IPS-20b (cell line): ENCODE measurements at regions not wholly inside any gene's neighbourhood (a gene's known extent, or its start where the extent isn't known, plus 50 kb on each side); places are given as distances from the start of the nearest gene placed in this dataset.
"Not testable (repeated sequence)": the region's sequence is repeated elsewhere in the genome, so short reads cannot be mapped to it uniquely, and the experiment has no call there.

Experiments
- H3K27ac ChIP-seq: one replicate; pipeline ENCODE4 v1.5.1; 2013; ENCODE audit warnings: low read length
- H3K27me3 ChIP-seq: 2 replicates; pipeline ENCODE4 v1.6.1; 2013; ENCODE audit warnings: mild to moderate bottlenecking, low read length, inconsistent platforms; ENCODE audit not compliant: insufficient read depth
- H3K36me3 ChIP-seq: 2 replicates; pipeline ENCODE4 v1.6.1; 2013; ENCODE audit warnings: low read depth, mild to moderate bottlenecking, inconsistent platforms, low read length, moderate library complexity; ENCODE audit not compliant: insufficient read depth
- H3K4me1 ChIP-seq: 2 replicates; pipeline ENCODE4 v1.6.1; 2013; ENCODE audit warnings: mild to moderate bottlenecking, control low read depth, inconsistent platforms, low read length, moderate library complexity; ENCODE audit not compliant: insufficient read depth
- H3K4me3 ChIP-seq: 2 replicates; pipeline ENCODE4 v1.5.1; 2013; ENCODE audit warnings: mild to moderate bottlenecking, low read length, inconsistent platforms
- H3K9ac ChIP-seq: 2 replicates; pipeline ENCODE4 v1.6.1; 2013; ENCODE audit warnings: low read depth, mild to moderate bottlenecking, inconsistent platforms, low read length, moderate library complexity
- H3K9me3 ChIP-seq: 2 replicates; pipeline ENCODE4 v1.6.1; 2013; ENCODE audit warnings: mild to moderate bottlenecking, low read depth, low read length, inconsistent platforms; ENCODE audit not compliant: insufficient read depth

- not testable (repeated sequence) for H3K36me3 ChIP-seq, H3K27me3 ChIP-seq, H3K4me1 ChIP-seq, H3K9me3 ChIP-seq, H3K27ac ChIP-seq, H3K9ac ChIP-seq, H3K4me3 ChIP-seq
Observed at GRCh38 chr6:98416497-98417158, 417.7 kb upstream of the POU3F2 start.

GRCh38 chr6:98433325-98434056 is 400.9 kb upstream of the POU3F2 start:
- Histone ChIP-seq H3K27ac (no peak overlapping the region), H3K27me3 (no peaks in the 10 kb centered on the region), H3K36me3 (no peaks in the 10 kb centered on the region)

GRCh38 chr6:98443633-98444032 is 390.7 kb upstream of the POU3F2 start:
- no peaks in the 10 kb centered on the region for H3K27me3 ChIP-seq
- no peak overlapping the region for H3K9ac ChIP-seq
- no peaks in the 10 kb centered on the region for H3K4me1 ChIP-seq
- H3K9me3 ChIP-seq, result no peaks in the 10 kb centered on the region
- H3K27ac ChIP-seq, result no peak overlapping the region
- no peak overlapping the region for H3K4me3 ChIP-seq
- H3K36me3 ChIP-seq, result no peaks in the 10 kb centered on the region

More at GRCh38 chr6:98433325-98434056, 400.9 kb upstream of the POU3F2 start:
- no peak overlapping the region for H3K9ac ChIP-seq
- H3K4me3 ChIP-seq, result no peak overlapping the region
- no peaks in the 10 kb centered on the region for H3K9me3 ChIP-seq
- H3K4me1 ChIP-seq, result no peaks in the 10 kb centered on the region

- Histone ChIP-seq H3K36me3 (no peaks in the 10 kb centered on the region), H3K4me1 (no peaks in the 10 kb centered on the region), H3K9me3 (no peaks in the 10 kb centered on the region), H3K27ac (no peak overlapping the region), H3K27me3 (no peaks in the 10 kb centered on the region), H3K9ac (no peak overlapping the region), H3K4me3 (no peak overlapping the region)
Observed at GRCh38 chr6:98452685-98453084, 381.7 kb upstream of the POU3F2 start.

GRCh38 chr6:98454809-98455322 is 379.5 kb upstream of the POU3F2 start:
- no peaks in the 10 kb centered on the region for H3K27me3 ChIP-seq
- H3K9me3 ChIP-seq, result no peaks in the 10 kb centered on the region
- H3K4me3 ChIP-seq, result no peak overlapping the region
- no peaks in the 10 kb centered on the region for H3K4me1 ChIP-seq
- no peaks in the 10 kb centered on the region for H3K36me3 ChIP-seq
- H3K27ac ChIP-seq, result no peak overlapping the region
- H3K9ac ChIP-seq, result no peak overlapping the region

GRCh38 chr6:98458708-98459107 is 375.7 kb upstream of the POU3F2 start:
- Histone ChIP-seq H3K27me3 (no peaks in the 10 kb centered on the region), H3K36me3 (no peaks in the 10 kb centered on the region), H3K9ac (no peak overlapping the region), H3K4me3 (no peak overlapping the region), H3K9me3 (no peaks in the 10 kb centered on the region), H3K4me1 (no peaks in the 10 kb centered on the region), H3K27ac (no peak overlapping the region)

GRCh38 chr6:98463038-98464000 is 371.1 kb upstream of the POU3F2 start:
- Histone ChIP-seq H3K27ac (no peak overlapping the region), H3K36me3 (no peaks in the 10 kb centered on the region), H3K9me3 (no peaks in the 10 kb centered on the region), H3K27me3 (no peaks in the 10 kb centered on the region), H3K4me1 (no peaks in the 10 kb centered on the region), H3K9ac (no peak overlapping the region), H3K4me3 (no peak overlapping the region)

GRCh38 chr6:98467091-98467490 is 367.3 kb upstream of the POU3F2 start:
- Histone ChIP-seq H3K36me3 (no peaks in the 10 kb centered on the region), H3K9me3 (no peaks in the 10 kb centered on the region), H3K4me3 (no peak overlapping the region), H3K27me3 (no peaks in the 10 kb centered on the region), H3K9ac (no peak overlapping the region), H3K27ac (no peak overlapping the region), H3K4me1 (no peaks in the 10 kb centered on the region)

- Histone ChIP-seq H3K9ac (no peak overlapping the region), H3K27ac (no peak overlapping the region), H3K4me1 (no peaks in the 10 kb centered on the region), H3K4me3 (no peak overlapping the region), H3K36me3 (no peaks in the 10 kb centered on the region), H3K27me3 (no peaks in the 10 kb centered on the region), H3K9me3 (no peaks in the 10 kb centered on the region)
Observed at GRCh38 chr6:98467902-98468301, 366.5 kb upstream of the POU3F2 start.

GRCh38 chr6:98469141-98469540 is 365.2 kb upstream of the POU3F2 start:
- no peaks in the 10 kb centered on the region for H3K9me3 ChIP-seq
- H3K36me3 ChIP-seq, result no peaks in the 10 kb centered on the region
- no peak overlapping the region for H3K4me3 ChIP-seq
- H3K27ac ChIP-seq, result no peak overlapping the region
- H3K9ac ChIP-seq, result no peak overlapping the region
- no peaks in the 10 kb centered on the region for H3K4me1 ChIP-seq
- H3K27me3 ChIP-seq, result no peaks in the 10 kb centered on the region

- H3K4me1 ChIP-seq, result no peaks in the 10 kb centered on the region
- H3K36me3 ChIP-seq, result no peaks in the 10 kb centered on the region
- H3K9ac ChIP-seq, result no peak overlapping the region
- no peak overlapping the region for H3K27ac ChIP-seq
- no peaks in the 10 kb centered on the region for H3K27me3 ChIP-seq
- H3K9me3 ChIP-seq, result no peaks in the 10 kb centered on the region
- no peak overlapping the region for H3K4me3 ChIP-seq
Observed at GRCh38 chr6:98470821-98471220, 363.6 kb upstream of the POU3F2 start.
